SK-N-SH treated with all-trans-retinoic acid at 6 μM for 48 hours (cell line): ENCODE measurements at regions not wholly inside any gene's neighbourhood (a gene's known extent, or its start where the extent isn't known, plus 50 kb on each side); places are given as distances from the start of the nearest gene placed in this dataset.

ENCODE experiments used
- ATAC-seq: fragments of 200-7000 bp; cut with Tn5 transposase; 3 replicates; pipeline ENCODE4 v1.9.1; 2020; ENCODE audit warnings: mild to moderate bottlenecking, moderate library complexity
- ARNTL ChIP-seq: fragments of 450-650 bp; formaldehyde crosslinking; IDR thresholded peaks from 2 replicates; pipeline ENCODE4 v1.5.0; 2020; ENCODE audit warnings: low read depth, mild to moderate bottlenecking, moderate library complexity, borderline replicate concordance
- BACH2 ChIP-seq: fragments of 250-450 bp; sonication (Bioruptor Pico); IDR thresholded peaks from 2 replicates; pipeline ENCODE4 v1.9.0; 2021; ENCODE audit warnings: mild to moderate bottlenecking, borderline replicate concordance
- CSDC2 ChIP-seq: fragments of 250-450 bp; sonication (Bioruptor Pico); IDR thresholded peaks from 2 replicates; pipeline ENCODE4 v1.5.0; 2020; ENCODE audit warnings: mild to moderate bottlenecking, moderate library complexity
- ESRRG ChIP-seq: fragments of 250-450 bp; sonication (Bioruptor Pico); IDR thresholded peaks from 2 replicates; pipeline ENCODE4 v1.6.1; 2021; ENCODE audit warnings: mild to moderate bottlenecking
- GLIS3 ChIP-seq: fragments of 250-450 bp; sonication (Bioruptor Pico); IDR thresholded peaks from 2 replicates; pipeline ENCODE4 v1.5.0; 2020; ENCODE audit warnings: mild to moderate bottlenecking, moderate library complexity
- ISL1 ChIP-seq: fragments of 250-450 bp; sonication (Bioruptor Pico); IDR thresholded peaks from 2 replicates; pipeline ENCODE4 v2.1.2; 2022; ENCODE audit warnings: mild to moderate bottlenecking, moderate library complexity
- OSR1 ChIP-seq: fragments of 250-450 bp; sonication (Bioruptor Pico); IDR thresholded peaks from 2 replicates; pipeline ENCODE4 v1.8.0; 2022; ENCODE audit warnings: moderate library complexity, mild to moderate bottlenecking, inconsistent platforms
- PPARA ChIP-seq: fragments of 250-450 bp; sonication (Bioruptor Pico); IDR thresholded peaks from 2 replicates; pipeline ENCODE4 v1.5.0; 2020; ENCODE audit warnings: mild to moderate bottlenecking, borderline replicate concordance
- RARB ChIP-seq: fragments of 250-450 bp; sonication (Bioruptor Pico); IDR thresholded peaks from 2 replicates; pipeline ENCODE4 v1.8.0; 2021; ENCODE audit warnings: mild to moderate bottlenecking, moderate library complexity
- TCF4 ChIP-seq: fragments of 250-450 bp; sonication (Bioruptor Pico); IDR thresholded peaks from 2 replicates; pipeline ENCODE4 v1.8.0; 2021; ENCODE audit warnings: mild to moderate bottlenecking, moderate library complexity, borderline replicate concordance
- TOX ChIP-seq: fragments of 250-450 bp; sonication (Bioruptor Pico); IDR thresholded peaks from 2 replicates; pipeline ENCODE4 v1.8.0; 2021; ENCODE audit warnings: mild to moderate bottlenecking, moderate library complexity, borderline replicate concordance
- ZC3H10 ChIP-seq: fragments of 250-450 bp; sonication (Bioruptor Pico); IDR thresholded peaks from 2 replicates; pipeline ENCODE4 v1.5.1; 2021; ENCODE audit warnings: mild to moderate bottlenecking, moderate library complexity
- ZFP3 ChIP-seq: fragments of 250-450 bp; sonication (Bioruptor Pico); IDR thresholded peaks from 2 replicates; pipeline ENCODE4 v1.5.0; 2020; ENCODE audit warnings: mild to moderate bottlenecking, moderate library complexity
- ZFP30 ChIP-seq: fragments of 450-650 bp; formaldehyde crosslinking; IDR thresholded peaks from 2 replicates; pipeline ENCODE4 v1.5.0; 2022; ENCODE audit warnings: mild to moderate bottlenecking, moderate library complexity
- ZNF565 ChIP-seq: fragments of 450-650 bp; formaldehyde crosslinking; conservative IDR thresholded peaks from 2 replicates; pipeline ENCODE4 v1.5.0; 2020; ENCODE audit warnings: low read depth, mild to moderate bottlenecking, moderate library complexity
- ZNF70 ChIP-seq: fragments of 450-650 bp; formaldehyde crosslinking; IDR thresholded peaks from 2 replicates; pipeline ENCODE4 v1.5.0; 2020; ENCODE audit warnings: mild to moderate bottlenecking, moderate library complexity
- ZNF8 ChIP-seq: fragments of 450-650 bp; formaldehyde crosslinking; IDR thresholded peaks from 2 replicates; pipeline ENCODE4 v1.5.0; 2020; ENCODE audit warnings: mild to moderate bottlenecking, moderate library complexity
- TF ChIP-seq, protein P1 (sequence below): fragments of 250-450 bp; sonication (Bioruptor Pico); IDR thresholded peaks from 2 replicates; pipeline ENCODE4 v1.8.0; 2020; ENCODE audit warnings: mild to moderate bottlenecking, moderate library complexity, borderline replicate concordance
- TF ChIP-seq, protein P2 (sequence below): fragments of 250-450 bp; sonication (Bioruptor Pico); IDR thresholded peaks from 2 replicates; pipeline ENCODE4 v1.8.0; 2021; ENCODE audit warnings: low read depth, mild to moderate bottlenecking, moderate library complexity, borderline replicate concordance
- TF ChIP-seq, protein P3 (sequence below): fragments of 250-450 bp; sonication (Bioruptor Pico); IDR thresholded peaks from 2 replicates; pipeline ENCODE4 v1.5.1; 2021; ENCODE audit warnings: mild to moderate bottlenecking, moderate library complexity
- TF ChIP-seq, protein P4 (sequence below): fragments of 250-450 bp; sonication (Bioruptor Pico); IDR thresholded peaks from 2 replicates; pipeline ENCODE4 v1.5.0; 2020; ENCODE audit warnings: mild to moderate bottlenecking, moderate library complexity
- TF ChIP-seq, protein P5 (sequence below): fragments of 250-450 bp; sonication (Bioruptor Pico); IDR thresholded peaks from 2 replicates; pipeline ENCODE4 v1.5.1; 2020; ENCODE audit warnings: low read depth, mild to moderate bottlenecking, moderate library complexity

DNA sequence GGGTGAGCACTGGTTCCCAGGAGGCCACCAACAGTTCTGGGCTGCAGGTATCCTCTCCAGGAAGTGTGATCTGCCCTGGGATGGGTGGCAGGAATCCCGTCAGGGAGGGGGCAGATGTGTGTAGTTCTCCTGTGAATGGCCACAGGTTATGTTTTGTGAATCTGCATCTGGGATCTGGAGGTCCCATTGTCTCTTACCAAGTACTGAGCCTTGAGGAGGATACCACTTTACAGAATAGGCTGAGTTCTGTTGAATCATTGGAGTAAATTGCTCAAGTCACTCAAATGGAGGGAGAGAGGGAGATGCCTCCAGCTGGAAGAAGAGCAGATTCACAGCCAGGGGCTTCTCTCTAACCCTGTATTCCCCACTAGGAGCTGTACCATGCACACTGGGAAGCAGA is 168.2 kb downstream of the ANKRD30B start (continued):
- TF ChIP-seq, protein P1, sequence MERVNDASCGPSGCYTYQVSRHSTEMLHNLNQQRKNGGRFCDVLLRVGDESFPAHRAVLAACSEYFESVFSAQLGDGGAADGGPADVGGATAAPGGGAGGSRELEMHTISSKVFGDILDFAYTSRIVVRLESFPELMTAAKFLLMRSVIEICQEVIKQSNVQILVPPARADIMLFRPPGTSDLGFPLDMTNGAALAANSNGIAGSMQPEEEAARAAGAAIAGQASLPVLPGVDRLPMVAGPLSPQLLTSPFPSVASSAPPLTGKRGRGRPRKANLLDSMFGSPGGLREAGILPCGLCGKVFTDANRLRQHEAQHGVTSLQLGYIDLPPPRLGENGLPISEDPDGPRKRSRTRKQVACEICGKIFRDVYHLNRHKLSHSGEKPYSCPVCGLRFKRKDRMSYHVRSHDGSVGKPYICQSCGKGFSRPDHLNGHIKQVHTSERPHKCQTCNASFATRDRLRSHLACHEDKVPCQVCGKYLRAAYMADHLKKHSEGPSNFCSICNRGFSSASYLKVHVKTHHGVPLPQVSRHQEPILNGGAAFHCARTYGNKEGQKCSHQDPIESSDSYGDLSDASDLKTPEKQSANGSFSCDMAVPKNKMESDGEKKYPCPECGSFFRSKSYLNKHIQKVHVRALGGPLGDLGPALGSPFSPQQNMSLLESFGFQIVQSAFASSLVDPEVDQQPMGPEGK (CRISPR knock-in tag): no peak

DNA sequence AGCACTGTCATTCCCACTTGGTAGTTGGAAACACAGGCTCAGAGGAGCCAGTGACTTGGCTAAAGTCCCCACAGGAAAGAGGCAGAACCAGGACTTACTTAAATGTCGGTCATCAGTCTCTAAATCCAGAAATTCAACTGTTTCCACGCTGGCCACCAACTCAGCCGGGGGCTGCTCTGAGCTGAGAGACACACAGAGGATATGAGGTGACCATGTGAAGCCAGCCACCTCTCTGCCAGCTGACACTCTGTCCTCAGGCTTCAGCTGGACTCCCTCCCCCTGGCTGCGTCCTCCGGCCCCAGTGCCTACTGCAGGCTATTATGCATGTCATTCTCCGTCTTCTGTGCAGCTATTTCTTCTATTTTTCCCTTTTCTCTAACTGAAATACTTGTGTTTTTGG is 168.9 kb downstream of the ANKRD30B start:
- no peak for ATAC-seq
- TF ChIP-seq, protein P2, sequence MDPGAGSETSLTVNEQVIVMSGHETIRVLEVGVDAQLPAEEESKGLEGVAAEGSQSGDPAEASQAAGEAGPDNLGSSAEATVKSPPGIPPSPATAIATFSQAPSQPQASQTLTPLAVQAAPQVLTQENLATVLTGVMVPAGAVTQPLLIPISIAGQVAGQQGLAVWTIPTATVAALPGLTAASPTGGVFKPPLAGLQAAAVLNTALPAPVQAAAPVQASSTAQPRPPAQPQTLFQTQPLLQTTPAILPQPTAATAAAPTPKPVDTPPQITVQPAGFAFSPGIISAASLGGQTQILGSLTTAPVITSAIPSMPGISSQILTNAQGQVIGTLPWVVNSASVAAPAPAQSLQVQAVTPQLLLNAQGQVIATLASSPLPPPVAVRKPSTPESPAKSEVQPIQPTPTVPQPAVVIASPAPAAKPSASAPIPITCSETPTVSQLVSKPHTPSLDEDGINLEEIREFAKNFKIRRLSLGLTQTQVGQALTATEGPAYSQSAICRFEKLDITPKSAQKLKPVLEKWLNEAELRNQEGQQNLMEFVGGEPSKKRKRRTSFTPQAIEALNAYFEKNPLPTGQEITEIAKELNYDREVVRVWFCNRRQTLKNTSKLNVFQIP: no peak
- no peak for TF ChIP-seq CSDC2 (CRISPR knock-in tag)
- no peak for TF ChIP-seq ISL1 (CRISPR knock-in tag)
- TF ChIP-seq PPARA (CRISPR knock-in tag): no peak
- TF ChIP-seq ZNF70 (CRISPR knock-in tag): no peak
- TF ChIP-seq ARNTL: no peak
- TF ChIP-seq ZFP3 (CRISPR knock-in tag): no peak
- TF ChIP-seq ZNF8 (CRISPR knock-in tag): no peak
- TF ChIP-seq ZNF565: no peak
- no peak for TF ChIP-seq OSR1 (CRISPR knock-in tag)
- TF ChIP-seq, protein P3, sequence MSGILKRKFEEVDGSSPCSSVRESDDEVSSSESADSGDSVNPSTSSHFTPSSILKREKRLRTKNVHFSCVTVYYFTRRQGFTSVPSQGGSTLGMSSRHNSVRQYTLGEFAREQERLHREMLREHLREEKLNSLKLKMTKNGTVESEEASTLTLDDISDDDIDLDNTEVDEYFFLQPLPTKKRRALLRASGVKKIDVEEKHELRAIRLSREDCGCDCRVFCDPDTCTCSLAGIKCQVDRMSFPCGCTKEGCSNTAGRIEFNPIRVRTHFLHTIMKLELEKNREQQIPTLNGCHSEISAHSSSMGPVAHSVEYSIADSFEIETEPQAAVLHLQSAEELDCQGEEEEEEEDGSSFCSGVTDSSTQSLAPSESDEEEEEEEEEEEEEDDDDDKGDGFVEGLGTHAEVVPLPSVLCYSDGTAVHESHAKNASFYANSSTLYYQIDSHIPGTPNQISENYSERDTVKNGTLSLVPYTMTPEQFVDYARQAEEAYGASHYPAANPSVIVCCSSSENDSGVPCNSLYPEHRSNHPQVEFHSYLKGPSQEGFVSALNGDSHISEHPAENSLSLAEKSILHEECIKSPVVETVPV (CRISPR knock-in tag): no peak
- TF ChIP-seq TCF4 (CRISPR knock-in tag): no peak
- TF ChIP-seq, protein P4, sequence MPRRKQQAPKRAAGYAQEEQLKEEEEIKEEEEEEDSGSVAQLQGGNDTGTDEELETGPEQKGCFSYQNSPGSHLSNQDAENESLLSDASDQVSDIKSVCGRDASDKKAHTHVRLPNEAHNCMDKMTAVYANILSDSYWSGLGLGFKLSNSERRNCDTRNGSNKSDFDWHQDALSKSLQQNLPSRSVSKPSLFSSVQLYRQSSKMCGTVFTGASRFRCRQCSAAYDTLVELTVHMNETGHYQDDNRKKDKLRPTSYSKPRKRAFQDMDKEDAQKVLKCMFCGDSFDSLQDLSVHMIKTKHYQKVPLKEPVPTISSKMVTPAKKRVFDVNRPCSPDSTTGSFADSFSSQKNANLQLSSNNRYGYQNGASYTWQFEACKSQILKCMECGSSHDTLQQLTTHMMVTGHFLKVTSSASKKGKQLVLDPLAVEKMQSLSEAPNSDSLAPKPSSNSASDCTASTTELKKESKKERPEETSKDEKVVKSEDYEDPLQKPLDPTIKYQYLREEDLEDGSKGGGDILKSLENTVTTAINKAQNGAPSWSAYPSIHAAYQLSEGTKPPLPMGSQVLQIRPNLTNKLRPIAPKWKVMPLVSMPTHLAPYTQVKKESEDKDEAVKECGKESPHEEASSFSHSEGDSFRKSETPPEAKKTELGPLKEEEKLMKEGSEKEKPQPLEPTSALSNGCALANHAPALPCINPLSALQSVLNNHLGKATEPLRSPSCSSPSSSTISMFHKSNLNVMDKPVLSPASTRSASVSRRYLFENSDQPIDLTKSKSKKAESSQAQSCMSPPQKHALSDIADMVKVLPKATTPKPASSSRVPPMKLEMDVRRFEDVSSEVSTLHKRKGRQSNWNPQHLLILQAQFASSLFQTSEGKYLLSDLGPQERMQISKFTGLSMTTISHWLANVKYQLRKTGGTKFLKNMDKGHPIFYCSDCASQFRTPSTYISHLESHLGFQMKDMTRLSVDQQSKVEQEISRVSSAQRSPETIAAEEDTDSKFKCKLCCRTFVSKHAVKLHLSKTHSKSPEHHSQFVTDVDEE (CRISPR knock-in tag): no peak
- no peak for TF ChIP-seq ZFP30 (CRISPR knock-in tag)
- no peak for TF ChIP-seq TOX (CRISPR knock-in tag)
- no peak for TF ChIP-seq ZC3H10 (CRISPR knock-in tag)
- TF ChIP-seq GLIS3 (CRISPR knock-in tag): no peak
- no peak for TF ChIP-seq RARB (CRISPR knock-in tag)

DNA sequence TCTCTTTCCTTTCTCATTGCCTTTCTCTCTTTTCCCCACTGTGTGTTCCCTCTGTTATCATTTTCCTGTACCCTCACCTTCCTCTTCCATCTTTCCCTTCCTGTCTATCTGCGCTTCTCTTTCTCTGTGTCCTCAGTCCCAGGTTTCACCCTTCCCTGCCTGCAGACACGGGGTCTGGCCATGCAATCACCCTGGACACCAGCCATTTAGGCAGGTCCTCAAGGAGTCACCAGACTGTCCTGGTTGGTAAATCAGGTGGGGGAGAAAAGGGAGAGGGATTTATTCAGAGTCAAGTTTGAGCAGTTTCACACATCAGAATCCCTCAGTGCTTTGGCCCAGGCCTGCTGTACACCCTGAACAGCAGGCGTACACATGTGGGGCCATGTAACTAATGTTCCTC is 169.3 kb downstream of the ANKRD30B start:
- TF ChIP-seq ESRRG (CRISPR knock-in tag) (no peak), CSDC2 (CRISPR knock-in tag) (no peak), BACH2 (CRISPR knock-in tag) (no peak), TCF4 (CRISPR knock-in tag) (no peak)
- ATAC-seq: no peak

DNA sequence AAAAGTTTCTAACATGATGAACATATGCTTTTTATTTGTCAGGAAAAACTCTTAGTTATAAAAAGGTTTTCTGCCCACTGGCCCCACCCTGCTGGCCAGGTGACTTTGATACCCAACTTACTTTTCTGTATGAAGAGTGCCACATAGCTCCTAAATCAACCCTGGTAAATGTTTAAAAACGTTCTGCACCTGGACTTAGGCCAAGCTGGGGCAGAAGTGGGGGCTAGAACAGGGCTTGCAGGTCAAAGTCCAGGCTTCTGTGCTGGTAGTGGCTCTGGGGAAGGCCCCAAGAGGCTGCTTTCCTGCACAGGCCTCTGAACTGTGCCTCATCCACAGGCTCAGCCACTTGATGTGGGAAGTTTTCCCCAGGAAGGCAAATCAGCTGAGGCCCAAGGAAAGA is 171.7 kb downstream of the ANKRD30B start:
- TF ChIP-seq GLIS3 (CRISPR knock-in tag) (no peak), ZFP3 (CRISPR knock-in tag) (no peak), ZNF8 (CRISPR knock-in tag) (no peak), ISL1 (CRISPR knock-in tag) (no peak), CSDC2 (CRISPR knock-in tag) (no peak), OSR1 (CRISPR knock-in tag) (no peak), ARNTL (no peak)
- TF ChIP-seq, protein P3 (CRISPR knock-in tag): no peak
- TF ChIP-seq, protein P5, sequence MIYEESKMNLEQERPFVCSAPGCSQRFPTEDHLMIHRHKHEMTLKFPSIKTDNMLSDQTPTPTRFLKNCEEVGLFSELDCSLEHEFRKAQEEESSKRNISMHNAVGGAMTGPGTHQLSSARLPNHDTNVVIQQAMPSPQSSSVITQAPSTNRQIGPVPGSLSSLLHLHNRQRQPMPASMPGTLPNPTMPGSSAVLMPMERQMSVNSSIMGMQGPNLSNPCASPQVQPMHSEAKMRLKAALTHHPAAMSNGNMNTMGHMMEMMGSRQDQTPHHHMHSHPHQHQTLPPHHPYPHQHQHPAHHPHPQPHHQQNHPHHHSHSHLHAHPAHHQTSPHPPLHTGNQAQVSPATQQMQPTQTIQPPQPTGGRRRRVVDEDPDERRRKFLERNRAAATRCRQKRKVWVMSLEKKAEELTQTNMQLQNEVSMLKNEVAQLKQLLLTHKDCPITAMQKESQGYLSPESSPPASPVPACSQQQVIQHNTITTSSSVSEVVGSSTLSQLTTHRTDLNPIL (CRISPR knock-in tag): no peak
- TF ChIP-seq, all 23 proteins: peak for 0
- ATAC-seq: no peak
